Liver (tissue), 8 donors: ENCODE measurements at regions not wholly inside any gene's neighbourhood (a gene's known extent, or its start where the extent isn't known, plus 50 kb on each side); places are given as distances from the start of the nearest gene placed in this dataset.

Source experiments
- DNase-seq: peaks from one replicate; pipeline ENCODE4 v3.0.0-alpha.2; 2017; ENCODE audit warnings: low spot score
- H3K27ac ChIP-seq, 2 donors: one replicate each; pipeline ENCODE4 v1.7.0; 2013; ENCODE audit warnings: inconsistent platforms in 2 of 2, low read length in 2 of 2, control low read depth in 1 of 2, low read depth in 1 of 2, mild to moderate bottlenecking in 1 of 2
- H3K27me3 ChIP-seq, 4 donors: one replicate each; pipeline versions ENCODE4 v1.6.1 to v1.7.0; 2013; ENCODE audit warnings: low read length in 3 of 4, inconsistent platforms in 1 of 4, mild to moderate bottlenecking in 1 of 4, moderate library complexity in 1 of 4; ENCODE audit not compliant: control insufficient read depth in 4 of 4, insufficient read depth in 4 of 4
- H3K36me3 ChIP-seq, 4 donors: one replicate each; pipeline versions ENCODE4 v1.6.1 to v1.7.0; 2013; ENCODE audit warnings: low read length in 3 of 4, mild to moderate bottlenecking in 3 of 4, low read depth in 1 of 4, moderate library complexity in 1 of 4; ENCODE audit not compliant: control insufficient read depth in 4 of 4, insufficient read depth in 3 of 4
- H3K4me1 ChIP-seq, 4 donors: one replicate each; pipeline versions ENCODE4 v1.6.1 to v1.7.0; 2013; ENCODE audit warnings: low read length in 3 of 4, mild to moderate bottlenecking in 3 of 4, moderate library complexity in 1 of 4; ENCODE audit not compliant: control insufficient read depth in 4 of 4, insufficient read depth in 4 of 4
- H3K4me3 ChIP-seq, 3 donors: one replicate each; pipeline versions ENCODE4 v1.6.1 to v1.7.0; 2013; ENCODE audit warnings: low read length in 3 of 3, control low read depth in 1 of 3, low read depth in 1 of 3, mild to moderate bottlenecking in 1 of 3
- H3K9ac ChIP-seq, 2 donors: one replicate each; pipeline ENCODE4 v1.7.0; 2013; ENCODE audit warnings: low read length in 2 of 2, mild to moderate bottlenecking in 2 of 2, moderate library complexity in 2 of 2, control low read depth in 1 of 2, low read depth in 1 of 2
- H3K9me3 ChIP-seq, 4 donors: one replicate each; pipeline versions ENCODE4 v1.6.1 to v1.7.0; 2013; ENCODE audit warnings: low read length in 3 of 4; ENCODE audit not compliant: control insufficient read depth in 4 of 4
- EGR1 ChIP-seq, 2 donors: IDR thresholded peaks; 2 replicates each; pipeline ENCODE4 v1.6.1; 2016 to 2018; ENCODE audit warnings: antibody characterized with exemption in 2 of 2, low read depth in 2 of 2
- FOXA1 ChIP-seq: IDR thresholded peaks from 2 replicates; pipeline ENCODE4 v1.6.1; 2016; ENCODE audit warnings: antibody characterized with exemption
- FOXA2 ChIP-seq: IDR thresholded peaks from 2 replicates; pipeline ENCODE4 v1.6.1; 2016; ENCODE audit warnings: antibody characterized with exemption
- GABPA ChIP-seq, 2 donors: IDR thresholded peaks in 1 of 2; conservative IDR thresholded peaks in 1 of 2; 2 replicates each; pipeline ENCODE4 v1.6.1; 2016; ENCODE audit warnings: antibody characterized with exemption in 2 of 2, mild to moderate bottlenecking in 1 of 2, moderate library complexity in 1 of 2
- HNF4A ChIP-seq, 2 donors: conservative IDR thresholded peaks; 2 replicates each; pipeline ENCODE4 v1.6.1; 2016; ENCODE audit warnings: antibody characterized with exemption in 2 of 2, mild to moderate bottlenecking in 2 of 2
- HNF4G ChIP-seq: IDR thresholded peaks from 2 replicates; pipeline ENCODE4 v1.6.1; 2016; ENCODE audit warnings: antibody characterized with exemption
- JUND ChIP-seq, 2 donors: IDR thresholded peaks; 2 replicates each; pipeline ENCODE4 v1.6.1; 2016; ENCODE audit warnings: antibody characterized with exemption in 2 of 2
- MAX ChIP-seq: IDR thresholded peaks from 2 replicates; pipeline ENCODE4 v1.6.1; 2016; ENCODE audit warnings: antibody characterized with exemption
- NR2F2 ChIP-seq: IDR thresholded peaks from 2 replicates; pipeline ENCODE4 v1.6.1; 2016; ENCODE audit warnings: antibody characterized with exemption
- RAD21 ChIP-seq, 2 donors: IDR thresholded peaks; 2 replicates each; pipeline ENCODE4 v1.6.1; 2016; ENCODE audit warnings: antibody characterized with exemption in 2 of 2, mild to moderate bottlenecking in 2 of 2
- RXRA ChIP-seq, 2 donors: IDR thresholded peaks; 2 replicates each; pipeline ENCODE4 v1.6.1; 2017 to 2018; ENCODE audit warnings: antibody characterized with exemption in 2 of 2, mild to moderate bottlenecking in 1 of 2
- SP1 ChIP-seq: IDR thresholded peaks from 2 replicates; pipeline ENCODE4 v1.6.1; 2018; ENCODE audit warnings: antibody characterized with exemption, mild to moderate bottlenecking
- TAF1 ChIP-seq: conservative IDR thresholded peaks from 2 replicates; pipeline ENCODE4 v1.6.1; 2016; ENCODE audit warnings: antibody characterized with exemption, mild to moderate bottlenecking
- YY1 ChIP-seq: IDR thresholded peaks from 2 replicates; pipeline ENCODE4 v1.6.1; 2016; ENCODE audit warnings: antibody characterized with exemption, mild to moderate bottlenecking
- ZBTB33 ChIP-seq: IDR thresholded peaks from 2 replicates; pipeline ENCODE4 v1.6.1; 2016; ENCODE audit warnings: antibody characterized with exemption
- WGBS: extraction: QIAGEN DNeasy Blood & Tissue Kit; methylation state at CpG from one replicate; pipeline ENCODE4 v1.1.7; 2013; 5-methylcytosine and 5-hydroxymethylcytosine counted together
- TF ChIP-seq, protein P1 (sequence below): IDR thresholded peaks from 2 replicates; pipeline ENCODE4 v1.6.1; 2016; ENCODE audit warnings: antibody characterized with exemption
- TF ChIP-seq, protein P2 (sequence below): IDR thresholded peaks from 2 replicates; pipeline ENCODE4 v1.6.1; 2016; ENCODE audit warnings: antibody characterized with exemption, mild to moderate bottlenecking
- TF ChIP-seq, protein P3 (sequence below): fragments of 150-350 bp; IDR thresholded peaks from 2 replicates; pipeline ENCODE4 v1.5.1; 2017; ENCODE audit warnings: improper control_type of control experiment, low read depth, low read length; ENCODE audit not compliant: missing input control
- donor health status: healthy.
- donor health status: healthy.
- donor health status: healthy.
- donor health status: healthy.
- donor health status: healthy.

DNA sequence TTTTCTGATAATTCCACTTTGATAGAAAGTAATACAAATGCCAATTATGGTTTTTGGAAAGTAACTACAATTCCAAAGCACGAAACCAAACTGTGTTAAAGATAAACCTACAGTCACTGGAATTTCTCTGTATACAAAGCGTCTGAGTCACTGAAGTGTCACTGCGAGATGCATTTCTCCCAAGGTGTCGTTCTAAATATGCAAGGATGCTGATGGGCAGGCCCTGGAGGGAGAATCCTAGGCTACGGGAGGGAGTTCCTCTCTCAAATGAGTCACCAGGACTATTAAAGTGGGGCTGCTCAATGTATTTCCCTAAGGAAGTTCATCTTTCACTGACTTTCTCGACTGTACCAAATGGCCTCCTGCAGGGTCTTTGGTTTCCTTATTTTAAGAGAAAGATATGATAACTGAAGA is 163.8 kb upstream of the STK17B start:
- 71% methylated on average over 6 of the region's 6 CpGs for WGBS
- Histone ChIP-seq H3K36me3 (no peaks in the 10 kb centered on the region), H3K27me3 (no peaks in the 10 kb centered on the region), H3K4me3 (no peak overlapping the region), H3K9me3 (no peaks in the 10 kb centered on the region), H3K4me1 (no peaks in the 10 kb centered on the region), H3K9ac (no peak overlapping the region), H3K27ac (no peak overlapping the region)
- TF ChIP-seq, protein P1, sequence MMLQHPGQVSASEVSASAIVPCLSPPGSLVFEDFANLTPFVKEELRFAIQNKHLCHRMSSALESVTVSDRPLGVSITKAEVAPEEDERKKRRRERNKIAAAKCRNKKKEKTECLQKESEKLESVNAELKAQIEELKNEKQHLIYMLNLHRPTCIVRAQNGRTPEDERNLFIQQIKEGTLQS = no peak
- TF ChIP-seq YY1 (no peak), RAD21 (IDR thresholded peaks at IDR 0.05) (no peak), FOXA1 (no peak), EGR1 (IDR thresholded peaks at IDR 0.05; ENCODE audit: low read depth in 2 of 2) (no peak), MAX (no peak), HNF4G (no peak), SP1 (no peak), JUND (IDR thresholded peaks at IDR 0.05) (no peak), NR2F2 (no peak), RXRA (IDR thresholded peaks at IDR 0.05) (no peak)
- no peak for DNase-seq

DNA sequence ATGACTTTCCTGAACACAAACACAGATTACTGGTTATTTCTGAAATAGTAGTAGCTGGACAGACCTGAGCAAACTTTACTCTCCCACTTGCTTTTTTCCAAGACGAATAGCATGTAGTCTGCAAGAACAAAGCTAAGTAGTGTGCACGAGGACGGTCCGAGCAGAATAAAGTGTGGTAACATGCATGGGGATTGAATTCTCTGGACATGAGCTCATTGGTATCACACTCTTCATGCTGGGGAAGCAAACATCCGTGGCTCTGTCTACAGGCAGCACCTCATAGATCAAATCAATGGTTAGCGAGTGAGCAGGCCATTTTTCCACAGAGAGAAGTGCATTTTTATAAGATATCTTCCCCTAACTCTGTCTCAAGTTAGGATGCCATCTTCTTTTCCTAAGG is 164.8 kb upstream of the STK17B start:
- Histone ChIP-seq H3K9me3 (no peaks in the 10 kb centered on the region), H3K27ac (no peak overlapping the region), H3K4me3 (no peak overlapping the region), H3K9ac (no peak overlapping the region), H3K36me3 (no peaks in the 10 kb centered on the region), H3K27me3 (no peaks in the 10 kb centered on the region), H3K4me1 (no peaks in the 10 kb centered on the region)
- no peak for DNase-seq
- 88% methylated on average over 6 of the region's 6 CpGs for WGBS
- TF ChIP-seq TAF1 (no peak), NR2F2 (no peak), SP1 (no peak), RXRA (IDR thresholded peaks at IDR 0.05) (no peak), YY1 (no peak), FOXA2 (no peak), JUND (IDR thresholded peaks at IDR 0.05) (no peak)
- TF ChIP-seq, protein P2, sequence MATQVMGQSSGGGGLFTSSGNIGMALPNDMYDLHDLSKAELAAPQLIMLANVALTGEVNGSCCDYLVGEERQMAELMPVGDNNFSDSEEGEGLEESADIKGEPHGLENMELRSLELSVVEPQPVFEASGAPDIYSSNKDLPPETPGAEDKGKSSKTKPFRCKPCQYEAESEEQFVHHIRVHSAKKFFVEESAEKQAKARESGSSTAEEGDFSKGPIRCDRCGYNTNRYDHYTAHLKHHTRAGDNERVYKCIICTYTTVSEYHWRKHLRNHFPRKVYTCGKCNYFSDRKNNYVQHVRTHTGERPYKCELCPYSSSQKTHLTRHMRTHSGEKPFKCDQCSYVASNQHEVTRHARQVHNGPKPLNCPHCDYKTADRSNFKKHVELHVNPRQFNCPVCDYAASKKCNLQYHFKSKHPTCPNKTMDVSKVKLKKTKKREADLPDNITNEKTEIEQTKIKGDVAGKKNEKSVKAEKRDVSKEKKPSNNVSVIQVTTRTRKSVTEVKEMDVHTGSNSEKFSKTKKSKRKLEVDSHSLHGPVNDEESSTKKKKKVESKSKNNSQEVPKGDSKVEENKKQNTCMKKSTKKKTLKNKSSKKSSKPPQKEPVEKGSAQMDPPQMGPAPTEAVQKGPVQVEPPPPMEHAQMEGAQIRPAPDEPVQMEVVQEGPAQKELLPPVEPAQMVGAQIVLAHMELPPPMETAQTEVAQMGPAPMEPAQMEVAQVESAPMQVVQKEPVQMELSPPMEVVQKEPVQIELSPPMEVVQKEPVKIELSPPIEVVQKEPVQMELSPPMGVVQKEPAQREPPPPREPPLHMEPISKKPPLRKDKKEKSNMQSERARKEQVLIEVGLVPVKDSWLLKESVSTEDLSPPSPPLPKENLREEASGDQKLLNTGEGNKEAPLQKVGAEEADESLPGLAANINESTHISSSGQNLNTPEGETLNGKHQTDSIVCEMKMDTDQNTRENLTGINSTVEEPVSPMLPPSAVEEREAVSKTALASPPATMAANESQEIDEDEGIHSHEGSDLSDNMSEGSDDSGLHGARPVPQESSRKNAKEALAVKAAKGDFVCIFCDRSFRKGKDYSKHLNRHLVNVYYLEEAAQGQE = no peak

DNA sequence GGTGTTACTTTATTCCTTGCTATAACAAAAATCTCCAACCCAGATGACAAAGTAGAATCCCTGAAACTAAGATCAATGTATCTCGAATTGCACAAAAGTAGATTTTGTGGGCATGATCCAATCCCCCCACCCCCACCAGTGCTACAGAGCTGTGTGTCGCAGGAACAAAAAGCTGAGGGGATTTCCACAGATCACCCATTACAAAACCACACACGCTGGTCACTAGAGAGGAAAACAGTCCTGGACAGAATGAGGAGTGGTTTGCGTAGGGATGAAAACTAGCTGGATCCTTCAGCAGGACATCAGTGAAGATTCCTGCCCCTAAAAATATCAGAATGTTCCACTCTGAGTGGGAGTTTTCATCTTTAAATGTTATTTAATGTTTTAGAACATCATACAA is 165.3 kb upstream of the STK17B start:
- DNase-seq = no peak
- Histone ChIP-seq H3K36me3 (no peaks in the 10 kb centered on the region), H3K27ac (no peak overlapping the region), H3K4me1 (no peaks in the 10 kb centered on the region), H3K9ac (no peak overlapping the region), H3K27me3 (no peaks in the 10 kb centered on the region), H3K4me3 (no peak overlapping the region), H3K9me3 (no peaks in the 10 kb centered on the region)
- 69% methylated on average over 4 of the region's 4 CpGs for WGBS
- no peak for TF ChIP-seq YY1
- no peak for TF ChIP-seq GABPA (IDR thresholded peaks at IDR 0.05 in 1 of 2, conservative IDR thresholded peaks at IDR 0.05 in 1 of 2)
- TF ChIP-seq HNF4A (conservative IDR thresholded peaks at IDR 0.05) = no peak
- no peak for TF ChIP-seq JUND (IDR thresholded peaks at IDR 0.05)
- no peak for TF ChIP-seq SP1
- no peak for TF ChIP-seq ZBTB33
- TF ChIP-seq TAF1 = no peak
- TF ChIP-seq, protein P3, sequence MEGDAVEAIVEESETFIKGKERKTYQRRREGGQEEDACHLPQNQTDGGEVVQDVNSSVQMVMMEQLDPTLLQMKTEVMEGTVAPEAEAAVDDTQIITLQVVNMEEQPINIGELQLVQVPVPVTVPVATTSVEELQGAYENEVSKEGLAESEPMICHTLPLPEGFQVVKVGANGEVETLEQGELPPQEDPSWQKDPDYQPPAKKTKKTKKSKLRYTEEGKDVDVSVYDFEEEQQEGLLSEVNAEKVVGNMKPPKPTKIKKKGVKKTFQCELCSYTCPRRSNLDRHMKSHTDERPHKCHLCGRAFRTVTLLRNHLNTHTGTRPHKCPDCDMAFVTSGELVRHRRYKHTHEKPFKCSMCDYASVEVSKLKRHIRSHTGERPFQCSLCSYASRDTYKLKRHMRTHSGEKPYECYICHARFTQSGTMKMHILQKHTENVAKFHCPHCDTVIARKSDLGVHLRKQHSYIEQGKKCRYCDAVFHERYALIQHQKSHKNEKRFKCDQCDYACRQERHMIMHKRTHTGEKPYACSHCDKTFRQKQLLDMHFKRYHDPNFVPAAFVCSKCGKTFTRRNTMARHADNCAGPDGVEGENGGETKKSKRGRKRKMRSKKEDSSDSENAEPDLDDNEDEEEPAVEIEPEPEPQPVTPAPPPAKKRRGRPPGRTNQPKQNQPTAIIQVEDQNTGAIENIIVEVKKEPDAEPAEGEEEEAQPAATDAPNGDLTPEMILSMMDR = no peak
- no peak for TF ChIP-seq RAD21 (IDR thresholded peaks at IDR 0.05)
